GM12874 (cell line): ENCODE measurements at regions not wholly inside any gene's neighbourhood (a gene's known extent, or its start where the extent isn't known, plus 50 kb on each side); places are given as distances from the start of the nearest gene placed in this dataset.
A peak's percentile ranks its signal among the peaks of the same experiment; 100 is the strongest.

Experiments used
- TF ChIP-seq, protein P1 (sequence below): IDR thresholded peaks from 2 replicates; pipeline ENCODE4 v1.5.1; 2011; ENCODE audit warnings: low read depth, mild to moderate bottlenecking, control low read depth, low read length, moderate library complexity; ENCODE audit not compliant: insufficient read depth

DNA sequence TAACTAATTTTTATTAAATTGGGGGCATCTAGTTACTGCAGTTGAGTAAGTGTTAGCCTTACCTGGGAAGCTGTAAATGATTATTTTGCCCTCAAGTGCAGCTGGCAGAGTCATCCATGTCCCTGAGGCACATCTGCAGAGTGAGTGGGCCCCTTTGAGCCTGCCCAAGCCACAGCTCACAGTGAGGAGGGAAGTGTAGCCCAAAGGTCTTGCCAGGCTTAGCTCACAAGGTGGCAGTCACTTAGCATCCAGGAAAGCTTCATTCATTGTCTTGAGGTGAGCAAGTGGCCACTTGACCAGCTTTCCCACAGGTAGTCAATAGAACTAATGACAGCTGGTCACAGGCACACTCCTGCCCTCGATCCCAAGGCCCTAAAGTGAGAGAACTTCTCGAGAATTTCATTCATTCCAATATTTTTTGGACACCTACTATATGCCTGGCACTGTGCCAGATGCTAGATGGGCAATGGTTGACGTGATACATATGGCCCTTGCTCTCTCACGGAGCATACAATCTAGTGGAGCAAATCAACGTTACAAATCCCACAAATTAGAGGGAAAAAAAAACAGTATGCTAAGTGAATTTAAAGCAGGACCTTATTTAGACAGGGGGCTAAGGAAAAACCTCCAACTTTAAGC lies 163.3 kb upstream of the IL12A start:
- TF ChIP-seq, protein P1, sequence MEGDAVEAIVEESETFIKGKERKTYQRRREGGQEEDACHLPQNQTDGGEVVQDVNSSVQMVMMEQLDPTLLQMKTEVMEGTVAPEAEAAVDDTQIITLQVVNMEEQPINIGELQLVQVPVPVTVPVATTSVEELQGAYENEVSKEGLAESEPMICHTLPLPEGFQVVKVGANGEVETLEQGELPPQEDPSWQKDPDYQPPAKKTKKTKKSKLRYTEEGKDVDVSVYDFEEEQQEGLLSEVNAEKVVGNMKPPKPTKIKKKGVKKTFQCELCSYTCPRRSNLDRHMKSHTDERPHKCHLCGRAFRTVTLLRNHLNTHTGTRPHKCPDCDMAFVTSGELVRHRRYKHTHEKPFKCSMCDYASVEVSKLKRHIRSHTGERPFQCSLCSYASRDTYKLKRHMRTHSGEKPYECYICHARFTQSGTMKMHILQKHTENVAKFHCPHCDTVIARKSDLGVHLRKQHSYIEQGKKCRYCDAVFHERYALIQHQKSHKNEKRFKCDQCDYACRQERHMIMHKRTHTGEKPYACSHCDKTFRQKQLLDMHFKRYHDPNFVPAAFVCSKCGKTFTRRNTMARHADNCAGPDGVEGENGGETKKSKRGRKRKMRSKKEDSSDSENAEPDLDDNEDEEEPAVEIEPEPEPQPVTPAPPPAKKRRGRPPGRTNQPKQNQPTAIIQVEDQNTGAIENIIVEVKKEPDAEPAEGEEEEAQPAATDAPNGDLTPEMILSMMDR = no peak

DNA sequence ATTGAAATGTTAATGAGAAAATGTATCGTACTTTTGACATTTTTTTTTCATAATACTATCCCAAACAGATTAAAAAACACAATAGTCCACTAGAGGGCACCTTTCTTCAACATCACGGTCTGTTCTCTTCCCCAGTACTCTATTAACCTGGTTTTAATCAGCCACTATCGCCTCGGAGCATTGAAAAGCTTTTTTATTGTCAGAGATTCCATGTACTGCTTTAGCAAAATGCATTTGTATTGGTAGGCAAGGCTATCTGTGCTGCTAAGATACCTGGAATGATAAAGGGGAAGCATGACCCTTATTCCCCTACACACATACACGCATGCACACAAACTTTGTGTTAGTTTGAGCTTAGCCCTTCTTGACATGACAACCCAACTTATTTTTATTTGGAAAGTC lies 160.1 kb upstream of the IL12A start:
- TF ChIP-seq, protein P1 = peak; percentile 29; the same call in 1 of the 2 replicates

DNA sequence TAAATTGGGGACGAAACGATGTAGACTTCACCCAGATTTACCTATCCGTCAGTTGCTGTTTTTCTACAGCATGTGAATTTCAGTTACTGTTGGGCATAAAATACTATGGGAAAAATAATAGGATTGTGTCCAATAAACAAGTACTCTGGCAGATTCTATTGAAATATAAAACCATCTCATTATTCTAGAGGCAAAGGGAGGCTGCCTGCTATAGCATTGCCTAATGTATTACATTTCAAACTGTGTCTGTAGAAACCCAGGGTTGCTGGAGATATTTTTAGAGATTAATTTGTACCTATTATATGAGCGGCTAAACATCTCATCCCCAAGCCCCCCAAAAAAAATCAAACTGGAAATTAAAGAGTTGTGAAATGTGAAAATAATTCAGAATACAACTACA lies 159.6 kb upstream of the IL12A start:
- TF ChIP-seq, protein P1 = no peak

DNA sequence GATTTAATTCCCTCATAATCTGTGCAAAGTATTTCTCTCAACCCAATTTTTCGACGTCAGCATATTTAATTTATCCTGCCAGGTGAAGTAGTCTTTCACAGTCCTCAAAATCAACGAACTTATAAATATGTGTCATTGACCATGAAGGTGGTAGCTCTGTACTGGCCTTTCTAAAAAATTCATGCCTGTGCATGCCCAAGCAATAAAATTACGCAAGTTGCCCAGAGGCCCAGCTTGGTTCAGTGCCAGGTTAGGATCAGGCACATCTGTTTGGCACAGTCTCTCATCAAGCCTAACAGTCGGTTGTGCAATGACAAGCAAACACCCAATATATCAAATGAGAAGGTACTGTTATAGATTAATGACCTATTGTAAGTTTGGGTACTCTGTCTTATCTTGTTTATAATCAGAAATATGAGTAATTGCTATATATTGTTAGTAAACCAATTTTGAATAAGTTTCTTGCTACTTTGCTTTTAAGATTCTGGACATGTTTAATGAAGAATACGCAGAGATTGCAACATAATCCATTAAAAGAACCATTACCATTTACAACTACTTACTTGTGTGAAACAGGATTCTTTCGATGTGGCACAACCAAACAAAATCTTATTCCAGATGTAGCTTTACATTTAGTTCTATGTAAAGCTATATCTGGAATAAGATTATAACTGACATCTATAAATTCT lies 159.0 kb upstream of the IL12A start:
- TF ChIP-seq, protein P1 = no peak

DNA sequence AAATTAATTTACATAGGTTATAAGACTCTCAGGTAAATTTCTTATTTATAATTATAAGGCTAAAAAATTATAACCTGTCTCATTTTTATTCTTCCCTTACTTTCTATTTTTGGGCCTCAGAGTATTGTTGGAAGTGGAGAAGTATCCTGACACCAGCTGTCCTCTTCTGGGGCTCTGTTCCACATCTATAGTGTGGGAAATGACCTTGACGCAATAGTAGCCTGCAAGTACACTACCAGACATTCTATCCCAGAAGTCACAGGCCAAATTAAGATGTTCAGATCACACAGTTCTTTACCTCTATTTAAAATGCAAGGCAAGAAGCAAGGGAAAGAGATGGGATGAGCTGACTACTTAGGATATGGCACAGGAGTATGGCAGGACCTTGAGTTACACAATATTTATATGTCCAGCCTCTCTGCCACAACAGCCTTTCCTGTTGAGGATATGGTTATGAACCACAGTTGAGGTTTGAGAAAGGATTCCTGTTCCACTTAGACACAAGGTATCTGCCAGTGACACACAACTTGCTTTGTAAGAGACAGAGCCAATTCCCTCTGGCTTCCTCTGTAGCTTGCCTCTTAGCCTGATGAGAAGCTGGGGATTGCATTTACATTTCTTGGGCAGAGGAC lies 158.0 kb upstream of the IL12A start:
- TF ChIP-seq, protein P1 = no peak

DNA sequence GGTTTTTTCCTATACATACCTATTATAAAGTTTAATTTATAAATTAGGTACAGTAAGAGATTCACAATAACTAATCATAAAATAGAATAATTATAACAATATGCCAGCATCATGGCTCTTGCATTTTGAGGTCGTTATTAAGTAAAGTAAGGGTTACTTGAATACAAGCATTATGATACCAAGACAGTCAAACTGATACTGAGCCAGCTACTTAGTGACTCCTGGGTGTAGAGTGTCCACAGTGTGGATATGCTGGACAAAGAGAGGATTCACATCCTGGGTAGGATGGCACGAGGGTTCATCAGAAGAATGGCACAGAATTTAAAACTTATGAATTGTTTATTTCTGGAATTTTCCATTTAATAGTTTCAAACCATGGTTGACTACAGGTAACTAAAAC lies 157.2 kb upstream of the IL12A start:
- TF ChIP-seq, protein P1 = no peak

DNA sequence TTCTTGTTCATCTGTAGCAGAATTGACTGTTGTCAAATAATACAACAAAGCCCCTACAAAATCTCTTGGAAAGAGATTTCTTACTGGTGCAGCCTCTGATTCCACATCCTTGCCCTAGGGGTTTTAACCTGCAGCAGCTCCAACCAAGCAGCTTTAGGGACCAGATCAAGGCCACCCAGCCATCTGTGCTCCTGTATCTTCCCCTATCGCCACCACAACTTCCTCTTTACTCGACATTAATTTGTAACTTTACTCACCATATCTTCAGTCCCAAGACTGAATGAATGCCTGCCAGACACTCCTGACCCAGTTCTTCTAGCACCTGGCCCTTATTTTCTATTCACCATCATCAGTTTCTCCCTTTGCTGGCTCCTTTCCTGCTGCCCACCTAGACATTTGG lies 156.6 kb upstream of the IL12A start:
- TF ChIP-seq, protein P1 = no peak
